ENCODE measurements at regions not wholly inside any gene's neighbourhood (a gene's known extent, or its start where the extent isn't known, plus 50 kb on each side); places are given as distances from the start of the nearest gene placed in this dataset.
"Not testable (repeated sequence)": the region's sequence is repeated elsewhere in the genome, so short reads cannot be mapped to it uniquely, and the experiment has no call there.

- not testable (repeated sequence) for TF ChIP-seq CTCF (IDR thresholded peaks at IDR 0.05; ENCODE audit: insufficient read depth, low read length); REST (IDR thresholded peaks at IDR 0.05; ENCODE audit: insufficient replicate concordance, low read depth); GABPA (IDR thresholded peaks at IDR 0.05; ENCODE audit: low read depth)
Measured at GRCh38 chr15:28788176-28788575, 60.3 kb downstream of the GOLGA6L7 start.

All from HL-60 (cell line).